NCI-H510A (cell line): ENCODE measurements at regions not wholly inside any gene's neighbourhood (a gene's known extent, or its start where the extent isn't known, plus 50 kb on each side); places are given as distances from the start of the nearest gene placed in this dataset.
"Not testable (repeated sequence)": the region's sequence is repeated elsewhere in the genome, so short reads cannot be mapped to it uniquely, and the experiment has no call there.

Experiments used
- DNase-seq: peaks from one replicate; lab custom pipeline; 2025; lab: John Stamatoyannopoulos, UW

DNA sequence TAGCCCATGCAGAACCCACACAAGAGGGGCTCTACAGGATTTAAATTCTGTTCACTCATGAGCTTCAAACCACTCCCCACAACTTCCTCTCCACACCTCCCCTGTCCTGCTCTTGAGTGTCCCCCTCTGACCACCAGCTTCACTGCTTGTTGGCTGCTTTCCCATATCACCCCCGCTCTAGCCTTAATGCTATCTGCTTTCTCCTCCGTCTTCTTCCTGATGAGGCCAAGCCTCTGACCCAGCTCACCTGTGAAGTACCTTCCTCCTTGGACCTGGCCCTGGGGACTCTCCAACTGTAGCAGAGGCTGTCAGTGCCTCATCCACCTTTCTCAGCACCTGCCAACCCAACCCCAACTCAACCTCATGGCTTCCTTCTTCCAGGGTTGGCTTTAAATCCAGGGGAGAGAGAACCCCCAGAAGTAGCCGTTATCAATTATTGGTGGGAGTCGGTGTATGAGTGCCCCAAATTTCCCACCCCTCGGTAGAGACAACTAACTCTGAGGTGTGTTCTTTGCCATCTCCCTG is 174.8 kb downstream of the MINAR1 start:
- no peak for DNase-seq

DNA sequence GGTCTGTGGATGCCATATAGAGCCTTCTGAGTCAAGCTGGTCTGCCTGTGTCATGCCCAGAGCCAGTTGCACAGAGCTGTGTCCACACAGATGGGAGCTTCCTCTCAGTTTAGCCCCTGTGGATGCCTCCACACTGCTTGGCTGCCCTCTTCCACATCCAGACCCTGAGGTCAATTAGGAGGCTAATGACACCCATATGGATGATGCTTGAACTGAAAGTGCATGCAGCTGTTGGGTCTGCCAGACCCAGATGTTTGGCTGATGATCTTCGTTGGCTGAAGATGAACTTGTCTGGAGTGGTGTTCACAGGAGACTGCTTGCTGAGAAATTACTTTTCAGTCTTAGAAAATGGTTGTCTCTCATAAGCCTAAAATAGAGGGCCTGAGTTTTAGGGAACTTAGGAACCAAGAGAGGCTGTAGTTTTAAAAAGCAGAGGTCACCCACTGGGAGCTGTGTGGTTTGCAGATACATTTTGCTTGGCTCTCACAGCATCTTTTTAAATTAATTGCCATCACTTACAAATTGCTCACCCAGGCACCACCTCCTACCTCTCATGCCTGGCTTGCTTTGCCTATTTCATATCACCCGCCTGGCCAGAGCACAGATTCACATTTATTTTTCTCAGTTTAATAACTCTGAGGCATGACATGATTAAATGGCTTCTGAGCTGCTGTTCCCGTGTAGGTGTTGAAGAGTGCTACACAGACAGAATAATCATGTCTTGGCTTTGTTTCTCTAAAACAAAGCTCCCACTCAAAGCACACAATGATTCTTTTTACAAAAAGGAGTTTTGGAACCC is 176.1 kb downstream of the MINAR1 start:
- no peak for DNase-seq

DNA sequence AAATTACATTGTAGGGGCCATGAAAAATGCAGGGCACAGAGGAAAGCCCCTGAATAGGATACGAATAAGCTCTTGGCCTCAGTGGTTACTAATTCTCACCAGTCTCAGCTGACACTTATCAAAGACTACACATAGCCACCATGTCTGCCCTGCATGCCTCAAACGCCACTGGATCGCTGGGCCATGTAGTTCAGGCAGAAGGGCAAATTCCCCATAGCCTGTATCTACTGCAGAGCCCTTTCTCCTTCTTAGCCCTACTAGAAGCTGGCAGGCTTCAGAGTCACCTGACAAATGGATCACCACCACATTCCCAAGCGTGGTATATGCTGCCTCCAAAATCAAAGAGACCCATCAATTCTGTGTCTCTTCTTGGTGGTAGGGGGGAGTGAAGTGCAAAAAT is 177.4 kb downstream of the MINAR1 start:
- DNase-seq, result no peak

DNA sequence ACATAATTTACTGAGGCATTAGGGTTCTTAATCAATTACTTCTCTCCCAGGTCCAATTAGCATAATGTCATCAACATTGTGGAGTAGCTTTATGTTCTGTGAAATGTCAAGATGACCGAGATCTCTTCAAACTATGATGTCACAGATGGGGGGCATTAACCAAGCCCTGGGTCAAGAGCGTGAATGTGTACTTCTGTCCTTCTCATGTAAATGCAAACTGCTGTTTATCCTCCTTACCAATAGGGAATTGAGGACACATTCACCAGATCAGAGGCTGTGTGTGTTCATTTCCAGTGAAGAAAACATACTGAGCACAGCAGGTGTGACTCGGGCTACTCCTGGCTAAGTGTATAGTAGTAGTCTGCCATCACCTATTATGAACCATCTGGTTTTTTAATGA is 177.9 kb downstream of the MINAR1 start:
- DNase-seq, result no peak

DNA sequence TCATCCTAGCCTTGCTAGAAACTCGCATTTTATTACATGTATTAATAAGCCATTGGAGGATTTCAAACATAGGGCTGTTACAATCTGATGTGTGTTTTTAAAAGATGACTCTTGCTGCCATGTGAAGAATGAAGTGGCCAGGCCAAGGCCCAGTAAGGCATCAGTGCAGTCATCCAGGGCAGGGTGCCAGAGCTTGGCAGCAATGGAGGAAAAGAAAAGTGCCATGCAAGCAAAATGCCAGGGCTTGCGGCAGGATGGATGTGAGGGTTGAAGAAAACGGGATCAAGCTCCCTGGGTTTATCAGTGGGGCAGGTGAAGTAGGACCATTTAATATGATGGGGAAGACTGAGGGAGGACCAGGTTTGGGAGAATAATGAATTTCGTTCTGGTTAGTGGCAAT is 183.6 kb downstream of the MINAR1 start:
- DNase-seq, result no peak

DNA sequence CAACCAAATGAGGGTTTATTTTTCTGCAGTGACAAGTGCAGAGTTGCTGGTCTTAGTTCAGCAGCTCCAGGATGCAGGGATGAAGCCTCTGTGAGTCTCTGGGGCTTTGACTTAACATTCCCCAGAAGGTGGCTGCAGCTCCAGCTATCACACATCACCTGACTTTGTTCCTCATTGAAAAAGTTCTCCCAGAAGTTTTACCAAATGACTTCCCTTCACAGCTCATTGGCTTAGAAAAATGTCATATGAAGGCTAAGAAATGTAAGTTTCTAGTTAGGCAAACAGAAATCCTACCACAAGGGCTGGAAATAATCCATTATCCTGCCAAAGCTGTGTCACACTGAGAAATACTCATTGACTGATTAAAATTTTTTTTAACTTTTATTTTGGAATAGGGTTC is 184.9 kb downstream of the MINAR1 start:
- DNase-seq, result no peak

DNA sequence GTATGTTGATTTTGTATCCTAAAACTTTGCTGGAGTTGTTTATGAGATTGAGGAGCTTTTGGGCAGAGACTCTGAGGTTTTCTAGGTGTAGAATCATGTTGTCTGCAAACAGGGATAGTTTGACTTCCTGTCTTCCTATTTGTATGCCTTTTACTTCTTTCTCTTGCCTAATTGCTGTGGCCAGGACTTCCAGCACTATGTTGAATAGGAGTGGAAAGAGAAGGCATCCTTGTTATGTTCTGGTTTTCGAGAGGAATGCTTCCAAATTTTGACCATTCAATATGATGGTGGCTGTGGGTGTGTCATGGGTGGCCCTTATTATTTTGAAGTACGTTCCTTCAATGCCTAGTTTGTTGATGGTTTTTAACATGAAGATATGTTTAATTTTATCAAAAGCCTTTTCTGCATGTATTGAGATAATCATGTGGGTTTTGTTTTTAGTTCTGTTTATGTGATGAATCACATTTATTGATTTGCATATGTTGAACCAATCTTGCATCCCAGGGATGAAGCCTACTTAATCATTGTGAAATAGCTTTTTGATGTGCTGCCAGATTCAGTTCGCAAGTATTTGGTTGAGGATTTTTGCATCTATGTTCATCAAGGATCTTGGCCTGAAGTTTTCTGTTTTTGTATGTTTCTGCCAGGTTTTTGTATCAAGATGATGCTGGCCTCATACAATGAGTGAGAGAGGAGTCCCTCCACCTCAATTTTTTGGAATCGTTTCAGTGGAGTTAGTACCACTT is 188.1 kb downstream of the MINAR1 start:
- no peak for DNase-seq

DNA sequence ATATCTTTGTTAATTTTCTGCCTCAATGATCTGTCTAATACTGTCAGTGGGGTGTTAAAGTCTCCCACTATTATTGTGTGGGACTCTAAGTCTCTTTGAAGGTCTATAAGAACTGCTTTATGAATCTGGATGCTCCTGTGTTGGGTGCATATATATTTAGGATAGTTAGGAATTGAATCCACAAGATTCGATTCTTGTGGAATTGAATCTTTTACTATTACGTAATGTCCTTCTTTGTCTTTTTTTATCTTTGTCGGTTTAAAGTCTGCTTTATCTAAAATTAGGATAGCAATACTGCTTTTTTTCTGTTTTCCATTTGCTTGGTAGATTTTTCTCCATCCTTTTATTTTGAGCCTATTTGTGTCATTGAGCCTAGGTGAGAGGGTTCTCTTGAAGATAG is 189.7 kb downstream of the MINAR1 start:
- not testable (repeated sequence) for DNase-seq

DNA sequence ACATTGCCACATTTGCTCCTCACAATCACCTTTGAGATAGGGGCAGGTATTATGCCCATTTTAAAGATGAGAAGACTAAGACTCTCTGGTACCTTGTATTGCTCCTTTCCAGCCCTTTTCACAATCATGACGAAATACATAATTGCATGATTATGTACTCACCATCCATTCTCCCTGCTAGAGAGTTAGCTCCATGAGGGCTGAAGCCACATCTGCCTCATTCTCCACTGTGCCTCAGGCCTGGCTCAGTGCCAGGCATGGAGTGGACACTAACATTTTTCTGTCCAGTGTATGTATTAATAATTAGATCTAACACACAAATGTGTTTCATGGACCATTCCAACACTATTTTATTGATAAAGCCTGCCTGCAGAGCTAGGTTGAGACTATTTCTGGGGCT is 191.4 kb downstream of the MINAR1 start:
- no peak for DNase-seq

DNA sequence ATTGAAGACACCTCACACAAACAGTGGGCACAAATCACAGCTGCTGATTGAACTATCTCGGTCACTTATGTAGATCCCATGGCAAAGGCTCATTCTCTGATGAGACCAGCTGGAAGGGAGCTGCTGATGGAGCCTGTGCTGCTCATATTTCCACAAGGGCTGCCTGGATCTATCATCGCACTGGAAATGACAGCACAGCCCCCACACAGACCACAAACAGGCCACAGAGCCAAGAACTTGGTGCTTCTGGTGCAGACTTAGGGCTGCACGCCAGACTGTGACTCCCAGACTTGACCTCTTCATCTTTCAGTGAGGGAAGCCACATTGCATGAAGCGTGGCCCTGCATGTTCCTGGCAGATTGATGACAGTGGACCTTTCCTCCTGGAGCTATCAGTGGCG is 197.6 kb downstream of the MINAR1 start:
- no peak for DNase-seq

DNA sequence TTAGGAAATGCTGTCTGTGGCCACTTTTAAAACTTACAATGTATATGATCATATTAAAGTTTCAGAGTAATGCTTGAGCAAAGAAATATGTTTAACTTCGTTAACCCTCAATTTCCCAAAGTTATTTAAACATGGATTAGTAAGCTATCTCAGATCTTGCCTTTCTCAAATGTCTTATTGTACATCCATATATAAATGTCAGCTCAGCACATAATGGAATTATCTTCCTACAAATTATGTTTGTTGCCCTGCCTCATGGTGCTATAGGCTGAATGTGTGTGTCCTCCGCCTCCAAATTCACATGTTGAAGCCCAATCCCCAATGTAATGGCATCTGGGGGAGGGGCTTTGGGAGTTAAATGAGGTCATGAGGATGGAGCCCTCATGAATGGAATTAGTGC is 200.3 kb downstream of the MINAR1 start:
- no peak for DNase-seq

DNA sequence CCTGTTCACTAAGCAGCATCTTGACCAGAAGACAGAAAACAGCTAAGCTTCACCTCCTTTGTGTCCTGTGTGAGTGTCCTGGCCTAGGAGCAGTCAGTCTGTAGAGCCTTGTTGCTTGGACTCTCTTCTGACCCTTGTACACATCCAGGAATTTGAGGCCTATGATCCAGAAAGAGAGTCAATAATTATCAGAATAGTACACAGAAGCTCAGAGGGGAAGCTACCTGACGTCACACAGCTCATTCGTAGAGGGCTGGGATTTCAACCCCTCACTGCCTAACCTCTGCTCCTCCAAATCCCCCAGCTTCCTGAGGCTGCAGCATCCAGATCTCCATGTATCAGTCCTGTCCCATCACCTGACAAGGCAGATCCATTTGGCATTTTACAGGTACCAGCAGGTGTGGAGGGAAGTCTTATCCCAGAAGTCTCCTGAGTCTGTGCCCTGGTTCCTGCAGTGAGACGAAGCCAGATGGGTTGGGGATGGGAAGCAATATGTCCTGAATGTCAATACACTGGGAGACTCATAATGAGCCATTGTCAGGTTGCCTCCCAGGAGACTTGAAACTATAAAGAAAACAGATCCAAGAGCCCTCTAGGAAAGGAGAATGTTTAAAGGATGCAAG is 203.1 kb downstream of the MINAR1 start:
- DNase-seq, result no peak

DNA sequence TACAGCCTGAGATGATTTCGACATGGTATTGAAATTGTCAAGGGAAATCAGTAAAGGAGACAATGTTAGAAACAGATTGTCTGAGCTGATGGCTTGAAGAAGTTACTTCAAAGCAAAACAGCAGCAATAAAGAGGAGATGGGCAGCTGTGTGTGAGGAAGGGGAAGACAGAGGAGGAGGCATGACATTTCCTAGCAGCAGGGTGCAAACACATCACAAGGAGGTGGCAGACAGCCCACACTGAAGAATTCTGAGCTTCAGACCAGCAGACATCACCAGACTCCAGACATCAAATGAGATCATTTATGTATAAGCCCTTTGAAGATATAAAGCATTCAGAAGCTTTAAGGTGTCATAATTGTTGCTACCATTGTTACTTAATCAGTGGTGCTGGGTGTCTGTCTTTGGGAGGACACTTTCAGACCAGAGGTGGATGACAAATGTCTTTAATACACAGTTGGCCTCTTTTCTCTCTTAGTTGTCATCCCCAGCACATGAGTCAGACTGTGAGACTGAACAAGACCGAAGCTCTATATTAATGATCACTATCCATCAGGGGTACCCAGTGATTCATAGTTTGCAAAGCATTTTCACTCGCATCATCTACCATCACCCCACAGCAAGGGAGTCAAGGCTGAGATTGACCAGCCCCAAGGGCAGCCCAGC is 203.9 kb downstream of the MINAR1 start:
- no peak for DNase-seq

DNA sequence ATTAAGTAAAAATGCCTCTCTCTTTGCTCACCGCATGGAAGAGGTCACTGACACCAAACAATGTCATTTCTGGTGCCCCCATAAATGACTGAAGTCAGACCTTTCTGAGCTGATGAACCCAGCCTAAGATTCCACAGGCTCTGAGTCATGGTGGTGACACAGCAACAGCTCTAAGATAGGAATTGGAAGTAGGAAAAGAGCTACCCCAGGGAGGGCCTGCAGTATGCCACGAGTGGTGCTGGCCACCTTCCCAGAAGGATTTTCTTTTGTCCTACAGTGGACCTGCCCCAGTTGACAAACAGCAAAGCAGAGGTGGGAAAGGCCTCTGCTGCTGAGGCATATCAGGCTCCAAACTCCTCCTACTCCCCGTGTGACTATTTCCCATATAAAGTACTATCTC is 208.1 kb downstream of the MINAR1 start:
- no peak for DNase-seq

DNA sequence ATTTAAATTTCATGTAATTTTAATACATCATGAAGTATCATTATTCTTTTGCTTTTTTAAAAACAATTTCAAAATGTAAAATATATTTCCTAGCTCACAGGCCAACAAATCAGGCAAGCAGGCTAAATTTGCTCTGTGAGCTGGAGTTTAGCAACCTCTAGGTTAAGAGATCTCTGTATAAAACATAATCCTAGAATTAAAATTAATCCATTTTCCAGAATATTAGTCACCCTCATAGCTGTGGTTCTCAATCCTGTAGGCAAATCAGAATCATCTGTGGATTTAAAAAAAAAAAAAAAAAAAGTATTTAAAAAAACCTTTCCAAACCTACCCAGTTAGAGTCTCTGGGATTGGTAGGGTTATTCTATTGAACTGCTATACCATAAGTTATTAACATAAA is 209.7 kb downstream of the MINAR1 start:
- no peak for DNase-seq

DNA sequence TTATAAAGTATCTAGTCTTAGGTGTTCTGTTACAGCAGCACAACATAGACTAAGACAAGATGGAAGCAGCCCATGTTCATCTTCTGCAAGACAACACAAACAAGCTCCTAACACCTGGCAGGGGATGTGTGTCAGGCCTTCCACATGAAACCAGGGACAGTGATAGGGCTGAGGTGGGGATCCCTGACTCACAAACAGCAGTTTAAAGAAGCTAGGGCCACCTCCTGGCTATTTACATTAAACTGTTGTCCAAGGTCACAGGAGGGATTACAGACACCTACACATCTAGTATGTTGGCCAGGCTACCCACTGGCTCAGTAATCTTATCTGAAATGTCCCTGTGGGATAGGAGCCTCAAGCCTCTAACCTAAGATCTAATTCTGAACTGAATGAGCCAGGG is 211.3 kb downstream of the MINAR1 start:
- DNase-seq, result no peak

DNA sequence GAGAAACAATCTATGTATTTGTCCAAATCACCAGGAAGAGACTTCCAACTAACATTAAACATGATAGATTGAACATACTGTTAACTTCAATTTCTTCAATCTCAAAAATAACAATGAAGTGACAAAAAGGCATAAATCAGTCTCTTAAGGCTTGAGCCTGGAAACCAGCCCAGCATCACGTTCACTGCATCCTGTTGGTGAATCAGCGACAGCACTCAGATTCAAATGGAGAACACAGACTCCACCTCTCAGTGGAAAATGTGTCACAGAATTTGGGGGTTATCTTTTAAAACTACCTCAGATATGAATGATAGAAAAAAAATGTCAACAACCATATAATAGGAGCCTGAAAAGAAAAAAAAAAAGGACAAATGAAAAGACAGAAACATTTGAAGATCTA is 212.0 kb downstream of the MINAR1 start:
- no peak for DNase-seq

DNA sequence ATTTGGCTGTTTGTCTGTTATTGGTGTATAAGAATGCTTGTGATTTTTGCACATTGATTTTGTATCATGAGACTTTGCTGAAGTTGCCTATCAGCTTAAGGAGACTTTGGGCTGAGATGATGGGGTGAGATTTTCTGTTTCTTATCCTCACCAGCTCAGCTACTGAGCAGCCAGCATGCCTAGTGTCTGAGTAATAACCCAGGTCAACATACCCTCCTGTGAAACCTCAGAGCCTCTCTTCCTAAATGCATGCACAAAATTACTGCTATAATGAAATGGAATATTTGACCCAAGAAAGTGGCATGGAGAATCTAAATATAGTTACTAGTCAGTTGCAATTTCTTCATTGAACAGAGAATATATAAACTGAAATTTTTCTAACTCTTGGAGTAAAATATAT is 220.8 kb downstream of the MINAR1 start:
- not testable (repeated sequence) for DNase-seq

DNA sequence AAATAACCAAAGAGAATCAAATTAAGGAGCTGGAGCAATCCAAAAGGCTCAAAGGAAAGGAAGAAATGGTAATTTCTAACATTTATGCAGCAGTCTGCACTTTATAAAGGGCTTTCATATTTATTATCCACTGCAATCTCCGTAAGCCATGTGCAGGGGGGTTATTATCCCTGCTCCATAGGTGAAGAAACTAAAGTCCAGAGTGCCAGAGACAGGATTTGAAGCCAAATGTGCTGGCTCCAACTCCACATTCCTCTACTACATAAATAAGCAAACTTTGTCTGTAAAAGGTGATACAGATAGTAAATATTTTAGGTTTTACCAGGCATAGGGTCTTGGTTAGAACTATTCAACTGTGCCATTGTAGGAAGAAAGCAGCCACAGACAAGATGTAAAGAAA is 221.4 kb downstream of the MINAR1 start:
- no peak for DNase-seq

DNA sequence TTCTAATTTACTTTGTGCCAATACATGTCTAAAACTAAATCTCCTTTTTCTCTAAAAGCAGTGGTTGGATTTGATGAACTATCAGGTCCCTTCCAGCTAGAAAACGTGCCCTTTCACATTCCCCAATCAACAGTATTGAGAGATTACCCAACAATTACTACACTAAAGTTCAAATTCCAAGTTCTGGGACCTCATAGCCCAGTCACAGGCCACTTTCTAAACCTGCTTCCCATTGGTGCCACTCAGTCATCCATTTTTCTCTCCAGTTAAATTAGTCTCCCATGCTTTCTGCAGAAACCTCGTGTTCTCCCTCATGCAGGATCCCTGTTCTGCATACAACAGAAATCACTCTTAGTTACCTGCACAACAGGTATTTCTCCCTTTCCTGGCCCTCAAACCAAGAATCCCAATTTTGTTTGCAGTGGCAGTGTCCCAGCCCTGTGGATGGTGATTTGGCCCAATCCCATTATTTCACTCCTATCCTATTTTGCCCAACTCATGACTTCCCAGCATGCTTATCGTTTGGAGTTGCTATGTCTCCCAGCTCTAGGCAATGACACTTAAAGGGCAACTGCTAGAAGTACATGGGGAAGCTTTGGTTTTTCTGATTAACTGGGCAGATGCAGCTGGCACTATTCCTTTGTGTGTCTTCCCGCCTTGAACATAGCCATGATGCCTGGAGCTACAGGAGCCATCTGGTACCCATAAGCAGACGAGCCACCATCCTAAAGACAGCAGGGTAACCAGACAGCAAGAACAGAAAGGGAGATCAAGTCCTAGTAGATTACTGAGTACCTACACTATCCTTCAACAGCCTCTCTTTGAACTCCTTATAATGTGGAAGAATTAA is 224.2 kb downstream of the MINAR1 start:
- no peak for DNase-seq

DNA sequence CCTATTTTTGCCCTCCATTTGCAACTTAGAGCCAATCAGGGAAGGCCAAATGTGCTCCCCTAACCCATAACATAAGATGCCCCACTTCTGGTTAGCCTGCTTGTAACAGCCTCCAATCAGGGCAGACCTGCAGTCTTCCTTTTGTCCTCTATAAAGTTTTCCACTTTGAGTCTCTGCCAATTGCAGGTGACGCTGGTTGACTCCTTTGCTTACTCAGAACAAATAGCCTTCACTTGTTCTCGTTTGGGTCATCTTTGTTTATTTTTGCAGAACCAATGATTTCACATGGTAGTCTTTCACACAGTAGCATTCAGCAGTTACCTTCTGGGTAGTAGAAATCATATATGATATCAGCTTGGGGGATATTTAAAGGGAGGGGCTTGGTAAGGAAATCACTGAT is 225.6 kb downstream of the MINAR1 start:
- no peak for DNase-seq

DNA sequence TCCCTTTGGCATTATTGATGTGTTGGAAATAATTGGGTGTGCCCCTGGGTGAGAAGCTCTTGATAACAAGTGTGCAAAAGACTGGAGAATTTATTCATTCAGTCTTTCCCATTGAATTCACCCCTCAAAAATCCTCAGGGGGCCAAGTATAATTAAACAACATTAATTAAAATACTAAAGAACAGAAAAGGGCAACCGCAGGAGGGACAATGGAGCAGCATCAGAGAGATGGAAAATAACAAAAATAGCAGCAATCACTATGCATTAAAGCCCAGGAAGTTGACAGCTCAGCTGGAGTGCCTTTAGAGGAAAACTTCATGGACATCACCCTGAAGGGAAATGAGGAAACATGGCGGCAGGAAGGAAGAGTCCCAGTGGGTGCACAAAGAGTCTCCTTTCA is 227.6 kb downstream of the MINAR1 start:
- no peak for DNase-seq
